PFSK-1 (cell line): ENCODE measurements at regions not wholly inside any gene's neighbourhood (a gene's known extent, or its start where the extent isn't known, plus 50 kb on each side); places are given as distances from the start of the nearest gene placed in this dataset.

ENCODE experiments used
- FOXP2 ChIP-seq: optimal IDR thresholded peaks from 2 replicates; pipeline ENCODE3; 2011; ENCODE audit warnings: borderline replicate concordance, control low read depth, inconsistent platforms; ENCODE audit not compliant: insufficient read depth; ENCODE audit errors: extremely low read length, extremely low read depth
- POLR2AphosphoS5 ChIP-seq: IDR thresholded peaks from 2 replicates; pipeline ENCODE4 v1.6.1; 2012; ENCODE audit warnings: low read depth, mild to moderate bottlenecking, control low read depth, low read length, moderate library complexity
- REST ChIP-seq, 2 experiments: IDR thresholded peaks; 2 replicates each; pipeline versions ENCODE4 v1.6.1 to v1.8.0; 2011 to 2012; ENCODE audit warnings: low read depth in 2 of 2, low read length in 2 of 2, control low read depth in 1 of 2, inconsistent platforms in 1 of 2, mild to moderate bottlenecking in 1 of 2, moderate library complexity in 1 of 2; ENCODE audit not compliant: insufficient read depth in 1 of 2
- SIN3A ChIP-seq: IDR thresholded peaks from 2 replicates; pipeline ENCODE4 v1.6.1; 2012; ENCODE audit warnings: mild to moderate bottlenecking, low read length, moderate library complexity, borderline replicate concordance; ENCODE audit not compliant: insufficient read depth
- TAF1 ChIP-seq: IDR thresholded peaks from 2 replicates; pipeline ENCODE4 v1.6.1; 2012; ENCODE audit warnings: low read length, control low read depth, borderline replicate concordance; ENCODE audit not compliant: insufficient read depth

DNA sequence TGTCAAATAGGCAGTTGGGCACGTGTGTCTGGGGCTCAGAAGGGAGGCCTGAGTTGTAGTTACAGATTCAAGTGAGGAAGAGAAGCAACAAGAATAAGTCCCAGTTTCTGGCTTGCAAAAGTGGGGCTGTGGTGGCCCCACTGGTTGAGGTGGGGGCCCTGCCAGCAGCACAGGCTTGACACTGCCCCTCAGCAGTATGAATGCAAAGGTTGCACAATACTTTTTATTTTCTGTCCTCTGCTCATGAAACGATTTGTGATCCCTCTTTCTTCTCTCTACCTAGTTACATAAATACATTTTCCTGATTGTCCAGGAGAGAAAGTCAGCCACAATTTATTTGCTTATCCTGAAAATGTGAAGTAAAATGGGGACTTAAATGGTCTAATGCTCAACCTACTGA lies 577.8 kb downstream of the AACS start:
- TF ChIP-seq FOXP2 (no peak), TAF1 (no peak), REST (IDR thresholded peaks at IDR 0.05; ENCODE audit: insufficient read depth in 1 of 2, low read depth in 2 of 2, low read length in 2 of 2) (no peak), POLR2AphosphoS5 (no peak), SIN3A (no peak)

- no peak for TF ChIP-seq REST (IDR thresholded peaks at IDR 0.05; ENCODE audit: insufficient read depth in 1 of 2, low read depth in 2 of 2, low read length in 2 of 2)
- TF ChIP-seq FOXP2 = no peak
- no peak for TF ChIP-seq SIN3A
- TF ChIP-seq TAF1 = no peak
- no peak for TF ChIP-seq POLR2AphosphoS5
Observed at GRCh38 chr12:125645724-125646123, 580.5 kb downstream of the AACS start.

DNA sequence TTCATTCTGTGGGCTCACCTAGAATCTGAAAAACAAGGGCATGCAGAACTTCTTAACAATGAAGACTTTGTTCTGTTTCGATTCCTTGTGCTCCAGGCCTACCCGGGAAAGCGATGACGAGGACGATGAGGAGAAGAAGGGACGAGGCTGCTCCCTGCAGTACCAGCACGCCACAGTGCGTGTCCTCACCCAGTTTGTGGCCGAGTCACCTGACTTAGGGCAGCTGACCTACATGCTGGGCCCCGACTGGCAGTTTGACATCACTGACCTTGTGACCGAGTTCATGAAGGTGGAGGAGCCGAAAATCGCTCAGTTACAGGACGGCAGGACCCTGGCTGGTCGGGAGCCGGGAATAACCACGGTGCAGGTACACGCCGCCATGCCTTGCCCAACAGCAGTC lies 585.4 kb downstream of the AACS start:
- TF ChIP-seq POLR2AphosphoS5 (no peak), FOXP2 (no peak), SIN3A (no peak), REST (IDR thresholded peaks at IDR 0.05; ENCODE audit: insufficient read depth in 1 of 2, low read depth in 2 of 2, low read length in 2 of 2) (no peak), TAF1 (no peak)

- TF ChIP-seq FOXP2 (no peak), SIN3A (no peak), POLR2AphosphoS5 (no peak), REST (IDR thresholded peaks at IDR 0.05; ENCODE audit: insufficient read depth in 1 of 2, low read depth in 2 of 2, low read length in 2 of 2) (no peak), TAF1 (no peak)
Observed at GRCh38 chr12:125651625-125652024, 586.4 kb downstream of the AACS start.

- no peak for TF ChIP-seq FOXP2
- no peak for TF ChIP-seq SIN3A
- TF ChIP-seq TAF1 = no peak
- no peak for TF ChIP-seq REST (IDR thresholded peaks at IDR 0.05; ENCODE audit: insufficient read depth in 1 of 2, low read depth in 2 of 2, low read length in 2 of 2)
- TF ChIP-seq POLR2AphosphoS5 = no peak
Observed at GRCh38 chr12:125652681-125653080, 587.4 kb downstream of the AACS start.
